ENCODE measurements at regions not wholly inside any gene's neighbourhood (a gene's known extent, or its start where the extent isn't known, plus 50 kb on each side); places are given as distances from the start of the nearest gene placed in this dataset.

DNA sequence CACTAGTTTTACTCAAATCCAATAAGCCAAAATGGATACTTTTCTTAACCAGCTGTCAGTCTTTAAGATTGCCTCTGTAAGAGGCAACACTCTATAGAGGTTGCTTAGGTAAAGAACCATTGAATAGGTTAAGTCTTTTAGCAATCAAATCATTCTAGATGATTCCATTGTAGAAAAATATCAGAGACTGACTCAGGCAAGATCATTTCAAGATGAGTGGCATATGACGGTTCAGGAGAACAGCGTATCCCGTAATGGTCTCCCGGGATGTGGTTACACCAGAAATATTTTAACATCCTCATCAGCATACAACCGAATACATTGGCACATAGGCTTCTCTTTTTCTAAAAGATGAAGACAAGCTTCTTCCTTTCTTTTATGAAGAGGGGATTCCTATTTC, 641.7 kb upstream of the AGA start:
- intact Hi-C loops (cut with DNase I) = no loop called here
- DNase-seq (ENCODE audit: low spot score) = no peak

GRCh38 chr4:178086320-178086719, 644.1 kb upstream of the AGA start:
- DNase-seq (ENCODE audit: low spot score) = no peak
- intact Hi-C loops (cut with DNase I) = no loop called here

- no peak for DNase-seq (ENCODE audit: low spot score)
- intact Hi-C loops (cut with DNase I) = no loop called here
Measured at GRCh38 chr4:178090640-178091411, 648.6 kb upstream of the AGA start.

GRCh38 chr4:178102139-178102538, 659.9 kb upstream of the AGA start:
- intact Hi-C loops (cut with DNase I) = no loop called here
- no peak for DNase-seq (ENCODE audit: low spot score)

- intact Hi-C loops (cut with DNase I) = no loop called here
- no peak for DNase-seq (ENCODE audit: low spot score)
Measured at GRCh38 chr4:178105242-178105641, 663.0 kb upstream of the AGA start.

DNA sequence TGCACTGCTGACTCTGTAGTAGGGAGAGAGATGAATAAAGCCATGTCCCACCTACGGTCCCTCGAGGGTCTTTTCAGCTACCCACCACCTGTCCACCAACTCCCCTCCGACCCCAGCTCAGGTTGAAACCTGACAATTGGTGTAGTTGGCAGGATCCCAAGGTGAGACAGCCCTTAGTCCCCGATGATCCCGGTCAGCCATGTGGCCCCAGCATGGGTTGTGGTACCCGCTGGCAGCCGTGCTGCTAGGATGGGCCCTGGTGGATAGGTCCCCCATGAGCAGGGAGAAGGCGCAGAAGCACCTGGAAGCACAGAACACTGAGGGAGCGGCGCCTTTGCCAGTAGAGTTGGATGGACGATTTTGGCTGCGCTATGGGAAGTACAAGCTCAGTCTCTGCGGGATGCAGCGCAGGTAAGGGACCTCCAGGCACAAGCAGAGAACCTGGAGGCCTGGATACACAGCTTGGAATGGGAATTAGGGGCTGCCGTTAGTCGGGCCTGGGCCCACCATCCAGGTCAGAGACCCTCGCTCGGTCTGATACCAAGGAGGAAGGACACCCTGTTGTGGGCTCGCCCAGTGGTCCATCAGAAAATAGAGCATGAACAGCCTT, 694.6 kb upstream of the AGA start:
- intact Hi-C loops (cut with DNase I) = no loop called here
- DNase-seq (ENCODE audit: low spot score) = no peak

GRCh38 chr4:178137732-178138471, 695.7 kb upstream of the AGA start:
- intact Hi-C loops (cut with DNase I) = no loop called here

GRCh38 chr4:178138491-178138890, 696.3 kb upstream of the AGA start:
- intact Hi-C loops (cut with DNase I) = no loop called here
- no peak for DNase-seq (ENCODE audit: low spot score)

More at GRCh38 chr4:178137732-178138471, 695.7 kb upstream of the AGA start:
- no peak for DNase-seq (ENCODE audit: low spot score)

DNA sequence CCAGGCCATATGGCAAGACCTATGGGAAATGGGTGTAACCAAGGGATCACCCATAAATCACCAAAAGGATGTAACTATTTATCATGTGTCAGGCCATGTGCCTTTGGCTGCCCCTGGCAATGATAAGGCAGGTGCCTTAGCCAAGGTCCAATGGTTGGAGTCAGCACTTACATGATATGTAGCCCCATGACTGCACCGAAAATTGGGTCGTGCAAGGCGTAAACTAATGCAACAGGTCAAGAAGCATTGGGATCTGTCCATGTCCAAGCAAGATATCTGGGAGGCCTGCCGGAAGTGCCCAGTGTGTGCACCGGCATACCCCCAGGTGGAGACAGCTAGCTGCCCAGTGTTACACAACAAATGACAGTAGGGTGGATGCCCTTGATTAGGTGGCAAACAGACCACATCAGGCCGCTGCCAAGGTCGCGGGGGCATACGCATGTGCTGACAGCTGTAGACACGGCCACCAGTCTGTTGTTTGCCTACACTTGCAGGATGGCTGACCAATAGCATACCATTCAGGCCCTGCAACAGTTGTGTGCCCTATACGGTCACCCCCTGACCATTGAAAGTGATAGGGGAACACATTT, 698.2 kb upstream of the AGA start:
- intact Hi-C loops (cut with DNase I) = no loop called here
- peak; percentile 70 for DNase-seq (ENCODE audit: low spot score)

- no peak for DNase-seq (ENCODE audit: low spot score)
- intact Hi-C loops (cut with DNase I) = no loop called here
Measured at GRCh38 chr4:178142724-178143123, 700.5 kb upstream of the AGA start.

DNA sequence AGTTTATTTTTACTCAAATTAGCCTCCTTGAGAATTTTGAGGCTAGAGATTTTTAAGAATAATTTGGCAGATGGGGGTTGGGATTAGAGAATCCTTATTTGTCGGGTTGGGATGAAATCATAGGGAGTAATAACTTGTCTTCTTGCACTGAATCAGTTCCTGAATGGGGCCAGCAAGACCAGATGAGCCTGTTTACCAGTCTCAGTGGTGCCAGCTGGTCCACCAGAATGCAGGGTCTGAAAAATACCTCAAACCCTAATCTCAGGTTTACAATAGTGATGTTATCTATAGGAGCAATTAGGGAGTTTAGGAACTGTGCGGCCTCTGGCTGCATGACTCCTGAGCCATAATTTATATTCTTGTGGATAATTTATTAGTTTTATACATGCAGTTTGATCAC, 705.9 kb upstream of the AGA start:
- no peak for DNase-seq (ENCODE audit: low spot score)
- intact Hi-C loops (cut with DNase I) = no loop called here

DNA sequence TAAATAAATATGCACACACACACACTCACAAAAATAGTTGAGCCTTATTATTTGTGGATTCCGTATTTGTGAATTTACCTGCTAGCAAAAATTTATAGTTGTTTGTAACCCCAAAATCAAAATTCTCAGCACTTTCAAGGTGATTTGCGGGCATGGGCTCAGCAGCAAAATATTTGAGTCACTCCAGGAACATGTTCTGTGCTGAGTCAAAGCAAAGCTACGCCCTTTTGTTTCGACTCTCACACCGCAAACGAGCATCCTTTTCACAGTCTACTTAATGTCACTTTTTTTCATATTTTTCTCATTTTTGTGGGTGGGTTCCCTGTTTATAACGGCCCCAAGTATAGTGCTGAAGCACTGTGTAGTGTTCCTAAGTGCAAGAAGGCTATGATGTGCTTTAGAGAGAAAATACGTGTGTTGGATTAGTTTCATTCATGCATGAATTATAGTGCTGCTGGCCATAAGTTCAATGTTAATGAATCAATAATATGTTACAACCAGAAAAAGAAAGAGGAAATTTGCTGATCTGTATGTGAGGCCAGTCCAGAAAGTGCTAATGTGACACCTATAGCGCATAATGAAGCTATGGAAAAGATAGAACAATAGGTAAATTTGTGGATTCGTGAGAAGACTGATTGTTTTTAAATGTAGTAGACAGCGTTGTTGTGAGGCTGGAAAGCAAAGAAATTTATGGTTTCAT, 723.2 kb upstream of the AGA start:
- DNase-seq (ENCODE audit: low spot score) = no peak
- intact Hi-C loops (cut with DNase I) = no loop called here

GRCh38 chr4:178165951-178166308, 723.7 kb upstream of the AGA start:
- intact Hi-C loops (cut with DNase I) = no loop called here

GRCh38 chr4:178173771-178174170, 731.5 kb upstream of the AGA start:
- intact Hi-C loops (cut with DNase I) = no loop called here
- no peak for DNase-seq (ENCODE audit: low spot score)

More at GRCh38 chr4:178165951-178166308, 723.7 kb upstream of the AGA start:
- no peak for DNase-seq (ENCODE audit: low spot score)

GRCh38 chr4:178174756-178175155, 732.5 kb upstream of the AGA start:
- no peak for DNase-seq (ENCODE audit: low spot score)
- intact Hi-C loops (cut with DNase I) = no loop called here

DNA sequence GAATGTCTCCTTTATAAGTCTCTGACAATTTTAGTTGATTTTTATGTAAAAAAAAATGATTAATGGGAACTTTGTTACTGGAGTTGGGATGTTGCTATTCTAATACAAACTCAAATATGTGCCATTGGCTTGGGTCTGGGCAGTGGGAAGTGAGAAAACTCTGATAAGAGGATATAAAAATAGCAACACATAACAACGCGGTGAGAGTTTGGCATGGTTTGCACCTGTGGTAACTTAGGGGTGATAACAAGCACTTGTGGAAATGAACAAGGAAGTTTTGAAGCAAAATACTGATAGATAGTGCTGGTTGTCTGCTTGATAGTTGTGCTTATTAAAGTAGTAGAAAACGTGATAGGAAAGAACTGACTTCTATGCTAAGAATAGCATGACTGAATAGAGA, 743.3 kb upstream of the AGA start:
- no peak for DNase-seq (ENCODE audit: low spot score)
- intact Hi-C loops (cut with DNase I) = loop anchor here (2.0 kb wide), 1 partner anchor 13 kb away; no protein-coding TSS in a partner anchor

GRCh38 chr4:178192611-178193010, 750.4 kb upstream of the AGA start:
- DNase-seq (ENCODE audit: low spot score) = no peak
- intact Hi-C loops (cut with DNase I) = no loop called here

DNA sequence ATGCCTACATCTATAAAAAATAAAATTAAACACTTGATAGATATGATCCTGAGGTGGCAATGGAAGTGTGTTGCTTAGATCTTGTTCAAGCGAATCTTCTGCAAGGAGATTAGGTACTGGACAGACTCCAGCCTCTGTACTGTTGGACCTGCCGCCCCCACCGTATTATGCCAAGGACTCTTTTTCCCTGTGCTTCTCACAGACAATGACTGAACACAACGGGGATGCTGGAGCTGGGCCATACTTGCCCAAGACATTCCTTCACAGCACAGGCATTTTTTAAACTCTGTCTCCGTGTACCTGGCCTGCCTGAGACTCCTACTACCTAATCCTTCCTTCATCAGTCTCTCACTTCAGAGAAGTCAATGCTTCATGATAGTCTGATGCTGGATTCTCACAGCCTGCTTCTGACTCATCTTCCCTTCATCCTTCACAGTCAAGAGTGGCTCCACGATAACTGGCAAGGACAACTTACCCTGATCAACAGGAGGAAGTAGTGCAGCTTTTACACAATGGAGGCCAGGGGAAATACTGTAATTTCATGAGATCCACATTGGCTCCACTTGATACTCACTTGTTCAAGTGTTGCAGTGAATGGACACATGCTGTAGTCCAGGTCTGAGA, 754.6 kb upstream of the AGA start:
- DNase-seq (ENCODE audit: low spot score) = no peak
- intact Hi-C loops (cut with DNase I) = no loop called here

- DNase-seq (ENCODE audit: low spot score) = no peak
- intact Hi-C loops (cut with DNase I) = loop anchor here (2.0 kb wide), 1 partner anchor 14 kb away; no protein-coding TSS in a partner anchor
Measured at GRCh38 chr4:178198691-178199090, 756.5 kb upstream of the AGA start.
